Ishikawa (cell line): ENCODE measurements at regions not wholly inside any gene's neighbourhood (a gene's known extent, or its start where the extent isn't known, plus 50 kb on each side); places are given as distances from the start of the nearest gene placed in this dataset.

Experiments used
- CEBPB ChIP-seq: IDR thresholded peaks from 2 replicates; pipeline ENCODE4 v1.6.1; 2012
- CREB1 ChIP-seq: IDR thresholded peaks from 2 replicates; pipeline ENCODE4 v1.6.1; 2012; ENCODE audit warnings: low read depth
- EGR1 ChIP-seq: IDR thresholded peaks from 2 replicates; pipeline ENCODE4 v1.6.1; 2012
- EP300 ChIP-seq: IDR thresholded peaks from 2 replicates; pipeline ENCODE4 v1.6.1; 2012; ENCODE audit warnings: borderline replicate concordance
- FOXM1 ChIP-seq: IDR thresholded peaks from 2 replicates; pipeline ENCODE4 v1.6.1; 2012; ENCODE audit warnings: low read depth, borderline replicate concordance
- NFIC ChIP-seq: IDR thresholded peaks from 2 replicates; pipeline ENCODE4 v1.6.1; 2012
- RAD21 ChIP-seq: IDR thresholded peaks from 2 replicates; pipeline ENCODE4 v1.6.1; 2012; ENCODE audit warnings: low read depth
- TAF1 ChIP-seq: IDR thresholded peaks from 2 replicates; pipeline ENCODE4 v1.6.1; 2012; ENCODE audit warnings: low read depth, mild to moderate bottlenecking
- TCF12 ChIP-seq: IDR thresholded peaks from 2 replicates; pipeline ENCODE4 v1.6.1; 2012; ENCODE audit warnings: low read depth
- TEAD4 ChIP-seq: IDR thresholded peaks from 2 replicates; pipeline ENCODE4 v1.6.1; 2012
- USF1 ChIP-seq: IDR thresholded peaks from 2 replicates; pipeline ENCODE4 v1.6.1; 2012
- YY1 ChIP-seq: IDR thresholded peaks from 2 replicates; pipeline ENCODE4 v1.6.1; 2012; ENCODE audit warnings: low read depth
- ZBTB7A ChIP-seq: IDR thresholded peaks from 2 replicates; pipeline ENCODE4 v1.6.1; 2012; ENCODE audit warnings: low read depth
- TF ChIP-seq, protein P1 (sequence below): IDR thresholded peaks from 2 replicates; pipeline ENCODE4 v1.6.1; 2012
- TF ChIP-seq, protein P2 (sequence below): IDR thresholded peaks from 2 replicates; pipeline ENCODE4 v1.6.1; 2012; ENCODE audit warnings: low read depth, mild to moderate bottlenecking

DNA sequence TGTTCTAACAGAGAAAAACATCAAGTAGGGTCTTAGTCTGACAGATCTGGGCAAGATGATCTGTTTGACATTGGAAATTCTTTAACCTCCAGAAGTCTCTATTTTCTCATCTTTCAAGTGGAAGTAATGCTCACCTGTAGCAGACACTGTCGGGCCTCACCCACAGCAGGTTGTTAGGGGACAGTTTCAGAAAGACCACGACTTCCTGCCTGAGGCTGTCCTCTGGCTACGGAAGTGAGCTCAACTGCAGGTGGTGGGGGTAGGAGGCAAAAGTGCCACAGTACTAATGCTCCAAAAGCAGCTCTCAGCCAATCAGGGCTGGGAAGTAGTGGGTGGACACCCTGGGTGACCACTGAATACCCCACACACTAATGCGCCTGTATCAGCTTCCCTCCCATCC lies 111.4 kb upstream of the TOPAZ1 start:
- TF ChIP-seq NFIC (no peak), ZBTB7A (no peak), RAD21 (no peak), EP300 (no peak), TAF1 (no peak), CEBPB (no peak)
- TF ChIP-seq, protein P1, sequence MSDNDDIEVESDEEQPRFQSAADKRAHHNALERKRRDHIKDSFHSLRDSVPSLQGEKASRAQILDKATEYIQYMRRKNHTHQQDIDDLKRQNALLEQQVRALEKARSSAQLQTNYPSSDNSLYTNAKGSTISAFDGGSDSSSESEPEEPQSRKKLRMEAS = no peak
- TF ChIP-seq, protein P2, sequence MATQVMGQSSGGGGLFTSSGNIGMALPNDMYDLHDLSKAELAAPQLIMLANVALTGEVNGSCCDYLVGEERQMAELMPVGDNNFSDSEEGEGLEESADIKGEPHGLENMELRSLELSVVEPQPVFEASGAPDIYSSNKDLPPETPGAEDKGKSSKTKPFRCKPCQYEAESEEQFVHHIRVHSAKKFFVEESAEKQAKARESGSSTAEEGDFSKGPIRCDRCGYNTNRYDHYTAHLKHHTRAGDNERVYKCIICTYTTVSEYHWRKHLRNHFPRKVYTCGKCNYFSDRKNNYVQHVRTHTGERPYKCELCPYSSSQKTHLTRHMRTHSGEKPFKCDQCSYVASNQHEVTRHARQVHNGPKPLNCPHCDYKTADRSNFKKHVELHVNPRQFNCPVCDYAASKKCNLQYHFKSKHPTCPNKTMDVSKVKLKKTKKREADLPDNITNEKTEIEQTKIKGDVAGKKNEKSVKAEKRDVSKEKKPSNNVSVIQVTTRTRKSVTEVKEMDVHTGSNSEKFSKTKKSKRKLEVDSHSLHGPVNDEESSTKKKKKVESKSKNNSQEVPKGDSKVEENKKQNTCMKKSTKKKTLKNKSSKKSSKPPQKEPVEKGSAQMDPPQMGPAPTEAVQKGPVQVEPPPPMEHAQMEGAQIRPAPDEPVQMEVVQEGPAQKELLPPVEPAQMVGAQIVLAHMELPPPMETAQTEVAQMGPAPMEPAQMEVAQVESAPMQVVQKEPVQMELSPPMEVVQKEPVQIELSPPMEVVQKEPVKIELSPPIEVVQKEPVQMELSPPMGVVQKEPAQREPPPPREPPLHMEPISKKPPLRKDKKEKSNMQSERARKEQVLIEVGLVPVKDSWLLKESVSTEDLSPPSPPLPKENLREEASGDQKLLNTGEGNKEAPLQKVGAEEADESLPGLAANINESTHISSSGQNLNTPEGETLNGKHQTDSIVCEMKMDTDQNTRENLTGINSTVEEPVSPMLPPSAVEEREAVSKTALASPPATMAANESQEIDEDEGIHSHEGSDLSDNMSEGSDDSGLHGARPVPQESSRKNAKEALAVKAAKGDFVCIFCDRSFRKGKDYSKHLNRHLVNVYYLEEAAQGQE = no peak

DNA sequence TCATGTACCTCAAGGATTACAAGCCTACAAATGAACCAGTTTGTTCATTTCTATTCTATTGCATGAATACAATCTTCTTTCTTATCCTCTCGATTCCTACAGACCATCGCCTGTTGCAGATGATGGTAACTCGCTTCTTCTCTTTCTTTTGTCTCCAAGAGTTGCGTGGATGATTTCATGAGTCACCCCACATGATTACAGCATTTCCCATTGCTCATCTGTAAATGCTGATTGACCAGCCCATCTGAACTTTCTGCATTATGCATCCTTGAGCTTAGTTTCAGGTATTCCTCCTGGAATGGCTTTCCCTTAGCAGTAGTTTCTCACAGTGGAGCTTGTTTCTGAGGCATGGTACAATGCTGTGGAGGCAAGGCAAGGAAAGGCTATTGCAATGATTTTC lies 109.6 kb upstream of the TOPAZ1 start:
- TF ChIP-seq YY1 (no peak), EGR1 (no peak), EP300 (no peak), ZBTB7A (no peak), CEBPB (no peak), USF1 (no peak), RAD21 (no peak), TAF1 (no peak), TEAD4 (no peak), TCF12 (no peak), NFIC (no peak)
- TF ChIP-seq, protein P2 = no peak
- TF ChIP-seq, protein P1 = no peak

GRCh38 chr3:44132593-44132992 lies 109.1 kb upstream of the TOPAZ1 start:
- TF ChIP-seq, protein P1 = no peak
- TF ChIP-seq CREB1 = no peak
- no peak for TF ChIP-seq CEBPB
- no peak for TF ChIP-seq NFIC

- TF ChIP-seq EGR1 (no peak), ZBTB7A (no peak), YY1 (no peak), CEBPB (no peak), USF1 (peak; percentile 82), TAF1 (no peak), FOXM1 (no peak), CREB1 (no peak), TEAD4 (no peak), TCF12 (no peak), RAD21 (no peak), NFIC (no peak)
- TF ChIP-seq, protein P2 = peak; percentile 86
- TF ChIP-seq, protein P1 = 0 out of 2 replicates have a peak, but pooled peaks have one; percentile 31
Observed at GRCh38 chr3:44136421-44136820, 105.3 kb upstream of the TOPAZ1 start.

GRCh38 chr3:44146073-44146472 lies 95.6 kb upstream of the TOPAZ1 start:
- TF ChIP-seq CREB1 = no peak
- no peak for TF ChIP-seq CEBPB
- no peak for TF ChIP-seq TEAD4
- no peak for TF ChIP-seq USF1
- TF ChIP-seq EGR1 = no peak
- no peak for TF ChIP-seq YY1
- TF ChIP-seq FOXM1 = no peak
- TF ChIP-seq, protein P1 = no peak
- no peak for TF ChIP-seq NFIC
- no peak for TF ChIP-seq TCF12
- TF ChIP-seq ZBTB7A = no peak
- no peak for TF ChIP-seq TAF1
- TF ChIP-seq, protein P2 = no peak
- TF ChIP-seq EP300 = no peak
- TF ChIP-seq RAD21 = no peak
